ENCODE measurements at regions not wholly inside any gene's neighbourhood (a gene's known extent, or its start where the extent isn't known, plus 50 kb on each side); places are given as distances from the start of the nearest gene placed in this dataset.
A peak's percentile ranks its signal among the peaks of the same experiment; 100 is the strongest.

DNA sequence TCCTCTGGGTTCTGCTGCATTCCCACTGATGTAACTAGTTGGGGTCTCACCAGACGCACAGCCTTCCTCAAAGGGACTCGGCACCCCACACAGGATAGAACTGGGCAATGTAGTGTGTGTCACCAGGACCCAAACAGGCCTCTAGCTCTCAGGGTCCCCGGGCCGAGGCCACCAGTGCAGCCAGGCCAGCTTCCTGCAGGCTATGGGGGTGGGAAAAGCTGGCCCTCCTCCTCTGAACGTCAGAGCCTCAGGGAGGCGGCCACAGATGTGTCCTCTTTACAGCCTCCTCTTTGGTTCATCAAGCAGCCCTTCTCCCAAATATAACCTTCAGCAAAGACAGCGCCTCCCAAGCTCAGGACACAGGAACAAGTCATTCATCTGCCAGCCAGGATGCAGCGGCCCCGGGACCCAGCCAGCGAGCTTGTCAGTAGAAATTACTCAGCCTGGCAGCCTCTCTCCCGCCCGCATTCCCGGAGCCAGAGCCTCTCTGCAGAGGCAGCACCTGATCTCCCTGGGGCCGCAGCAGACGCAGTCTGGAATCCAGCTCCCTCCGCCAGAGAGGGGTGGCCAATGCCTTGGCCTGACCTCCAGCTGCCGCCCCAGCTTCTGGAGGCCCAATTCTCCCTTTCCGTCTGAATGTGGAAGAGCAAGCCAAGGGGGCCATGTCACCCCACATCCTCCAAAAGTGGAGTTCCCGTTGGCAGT is 288.5 kb downstream of the FBXW7 start:
- WGBS, 2 experiments (ENCODE audit: low coverage in 1 of 2, low lambda C conversion rate in 2 of 2, missing lambda C conversion rate in 2 of 2), result 82 to 83% methylated on average over 19 of the region's 19 CpGs
- Histone ChIP-seq H3K27ac (no peak overlapping the region), H3K36me3 (ENCODE audit: low read depth) (no peaks in the 10 kb centered on the region), H3K9me2 (ENCODE audit: insufficient read depth) (no peaks in the 10 kb centered on the region), H2AFZ (no peak overlapping the region), H3K4me1 (ENCODE audit: insufficient read depth) (peaks cover 19% of the 10 kb centered on the region), H3K9me3 (ENCODE audit: low read depth) (no peaks in the 10 kb centered on the region), H3K79me2 (ENCODE audit: insufficient read depth) (no peaks in the 10 kb centered on the region), H3F3A (ENCODE audit: insufficient read depth) (peaks cover 9% of the 10 kb centered on the region; the same call in 1 of the 2 replicates), H3K4me3 (no peak overlapping the region), H3K27me3 (replicated peaks; ENCODE audit: insufficient read depth) (no peaks in the 10 kb centered on the region), H3K4me2 (ENCODE audit: unreplicated experiment) (no peak overlapping the region), H4K20me1 (ENCODE audit: insufficient read depth) (no peaks in the 10 kb centered on the region), H3K9ac (no peak overlapping the region)
- TF ChIP-seq EZH2phosphoT487 (IDR thresholded peaks at IDR 0.05; ENCODE audit: insufficient read depth, low read depth), result no peak
- no peak for TF ChIP-seq EZH2 (IDR thresholded peaks at IDR 0.05; ENCODE audit: insufficient read depth, poor library complexity, severe bottlenecking)
- no peak for DNase-seq
- in situ Hi-C loops (cut with MboI), result no loop called here

- Histone ChIP-seq H3K79me2 (ENCODE audit: insufficient read depth) (no peaks in the 10 kb centered on the region), H3K4me2 (ENCODE audit: unreplicated experiment) (no peak overlapping the region), H3K4me3 (no peak overlapping the region), H2AFZ (no peak overlapping the region), H3K27ac (no peak overlapping the region), H3K4me1 (ENCODE audit: insufficient read depth) (peaks cover 19% of the 10 kb centered on the region), H3K9ac (no peak overlapping the region), H3K27me3 (replicated peaks; ENCODE audit: insufficient read depth) (no peaks in the 10 kb centered on the region), H3K9me3 (ENCODE audit: low read depth) (no peaks in the 10 kb centered on the region), H3K36me3 (ENCODE audit: low read depth) (no peaks in the 10 kb centered on the region), H4K20me1 (ENCODE audit: insufficient read depth) (no peaks in the 10 kb centered on the region), H3K9me2 (ENCODE audit: insufficient read depth) (no peaks in the 10 kb centered on the region), H3F3A (ENCODE audit: insufficient read depth) (peaks cover 9% of the 10 kb centered on the region; the same call in 1 of the 2 replicates)
- DNase-seq, result no peak
- WGBS, 2 experiments (ENCODE audit: low coverage in 1 of 2, low lambda C conversion rate in 2 of 2, missing lambda C conversion rate in 2 of 2), result 75 to 78% methylated on average over 13 of the region's 13 CpGs
- TF ChIP-seq EZH2 (IDR thresholded peaks at IDR 0.05; ENCODE audit: insufficient read depth, poor library complexity, severe bottlenecking) (no peak), EZH2phosphoT487 (IDR thresholded peaks at IDR 0.05; ENCODE audit: insufficient read depth, low read depth) (no peak)
- in situ Hi-C loops (cut with MboI), result no loop called here
Observed at GRCh38 chr4:152246659-152247058, 289.2 kb downstream of the FBXW7 start.

GRCh38 chr4:152245680-152246079 is 290.2 kb downstream of the FBXW7 start:
- no peak overlapping the region for H3K9ac ChIP-seq

GRCh38 chr4:152244659-152245058 is 291.2 kb downstream of the FBXW7 start:
- peaks cover 19% of the 10 kb centered on the region for H3K4me1 ChIP-seq (ENCODE audit: insufficient read depth)
- in situ Hi-C loops (cut with MboI), result no loop called here
- no peak overlapping the region for H3K4me3 ChIP-seq
- no peak overlapping the region for H3K4me2 ChIP-seq (ENCODE audit: unreplicated experiment)
- H3K79me2 ChIP-seq (ENCODE audit: insufficient read depth), result no peaks in the 10 kb centered on the region
- no peak for DNase-seq
- no peak overlapping the region for H3K9ac ChIP-seq
- no peaks in the 10 kb centered on the region for H3K9me3 ChIP-seq (ENCODE audit: low read depth)
- no peaks in the 10 kb centered on the region for H3K27me3 ChIP-seq (replicated peaks; ENCODE audit: insufficient read depth)
- no peak overlapping the region for H2AFZ ChIP-seq
- WGBS, 2 experiments (ENCODE audit: low coverage in 1 of 2, low lambda C conversion rate in 2 of 2, missing lambda C conversion rate in 2 of 2), result 98 to 99% methylated on average over 2 of the region's 2 CpGs
- no peaks in the 10 kb centered on the region for H3K9me2 ChIP-seq (ENCODE audit: insufficient read depth)
- H4K20me1 ChIP-seq (ENCODE audit: insufficient read depth), result no peaks in the 10 kb centered on the region
- H3K36me3 ChIP-seq (ENCODE audit: low read depth), result no peaks in the 10 kb centered on the region
- H3F3A ChIP-seq (ENCODE audit: insufficient read depth), result peaks cover 9% of the 10 kb centered on the region; the same call in 1 of the 2 replicates
- H3K27ac ChIP-seq, result no peak overlapping the region
- TF ChIP-seq EZH2 (IDR thresholded peaks at IDR 0.05; ENCODE audit: insufficient read depth, poor library complexity, severe bottlenecking), result no peak
- TF ChIP-seq EZH2phosphoT487 (IDR thresholded peaks at IDR 0.05; ENCODE audit: insufficient read depth, low read depth), result no peak

More at GRCh38 chr4:152245680-152246079, 290.2 kb downstream of the FBXW7 start:
- Histone ChIP-seq H3K27ac (no peak overlapping the region), H2AFZ (no peak overlapping the region), H3F3A (ENCODE audit: insufficient read depth) (peaks cover 9% of the 10 kb centered on the region; the same call in 1 of the 2 replicates), H4K20me1 (ENCODE audit: insufficient read depth) (no peaks in the 10 kb centered on the region), H3K4me2 (ENCODE audit: unreplicated experiment) (no peak overlapping the region), H3K79me2 (ENCODE audit: insufficient read depth) (no peaks in the 10 kb centered on the region), H3K9me2 (ENCODE audit: insufficient read depth) (no peaks in the 10 kb centered on the region), H3K4me1 (ENCODE audit: insufficient read depth) (peaks cover 19% of the 10 kb centered on the region), H3K36me3 (ENCODE audit: low read depth) (no peaks in the 10 kb centered on the region), H3K4me3 (no peak overlapping the region), H3K9me3 (ENCODE audit: low read depth) (no peaks in the 10 kb centered on the region), H3K27me3 (replicated peaks; ENCODE audit: insufficient read depth) (no peaks in the 10 kb centered on the region)
- in situ Hi-C loops (cut with MboI), result no loop called here
- no peak for TF ChIP-seq EZH2phosphoT487 (IDR thresholded peaks at IDR 0.05; ENCODE audit: insufficient read depth, low read depth)
- TF ChIP-seq EZH2 (IDR thresholded peaks at IDR 0.05; ENCODE audit: insufficient read depth, poor library complexity, severe bottlenecking), result no peak
- peak; percentile 12 for DNase-seq
- WGBS, 2 experiments (ENCODE audit: low coverage in 1 of 2, low lambda C conversion rate in 2 of 2, missing lambda C conversion rate in 2 of 2), result 55 to 67% methylated on average over 1 of the region's 1 CpG

Measured in GM23248 (cell line).